Adipose tissue (tissue), 3 donors: ENCODE measurements at regions not wholly inside any gene's neighbourhood (a gene's known extent, or its start where the extent isn't known, plus 50 kb on each side); places are given as distances from the start of the nearest gene placed in this dataset.

Experiments
- H3K27ac ChIP-seq: one replicate; pipeline ENCODE4 v1.5.1; 2013; ENCODE audit warnings: low read depth, low read length
- WGBS, 3 donors: extraction: QIAGEN DNeasy Blood & Tissue Kit; methylation state at CpG; one replicate each; pipeline ENCODE4 v1.1.7; 2013; 5-methylcytosine and 5-hydroxymethylcytosine counted together
- donor health status: healthy with polysubstance abuse.
- donor health status: Bipolar disorder and iron deficiency.
- donor health status: healthy.

- H3K27ac ChIP-seq: no peak overlapping the region
- 56 to 65% (median 65%) methylated on average over 1 of the region's 1 CpG for WGBS, 3 donors
These were observed 103.7 kb upstream of the PDC start for GRCh38 chr1:186564582-186564981.

GRCh38 chr1:186559601-186560116 lies 98.7 kb upstream of the PDC start:
- no peak overlapping the region for H3K27ac ChIP-seq
- 68 to 79% (median 78%) methylated on average over 6 of the region's 6 CpGs for WGBS, 3 donors

GRCh38 chr1:186557147-186557777 lies 96.3 kb upstream of the PDC start:
- no peak overlapping the region for H3K27ac ChIP-seq
- WGBS, 3 donors: 54 to 73% (median 58%) methylated on average over 2 of the region's 2 CpGs

GRCh38 chr1:186550832-186551231 lies 89.9 kb upstream of the PDC start:
- WGBS, 3 donors: 80 to 93% (median 92%) methylated on average over 10 of the region's 10 CpGs
- no peak overlapping the region for H3K27ac ChIP-seq

- H3K27ac ChIP-seq: no peak overlapping the region
- 92 to 96% (median 95%) methylated on average over 8 of the region's 8 CpGs for WGBS, 3 donors
These were observed 80.1 kb upstream of the PDC start for GRCh38 chr1:186541003-186541402.

- WGBS, 3 donors: 79 to 80% (median 79%) methylated on average over 3 of the region's 3 CpGs
- H3K27ac ChIP-seq: no peak overlapping the region
These were observed 79.6 kb upstream of the PDC start for GRCh38 chr1:186540521-186540920.

GRCh38 chr1:186536273-186536890 lies 75.5 kb upstream of the PDC start:
- no peak overlapping the region for H3K27ac ChIP-seq
- WGBS, 3 donors: 76 to 85% (median 76%) methylated on average over 3 of the region's 3 CpGs

- H3K27ac ChIP-seq: no peak overlapping the region
- WGBS, 3 donors: 50 to 66% (median 51%) methylated on average over 5 of the region's 5 CpGs
These were observed 74.6 kb upstream of the PDC start for GRCh38 chr1:186535388-186536133.

GRCh38 chr1:186534401-186534800 lies 73.5 kb upstream of the PDC start:
- WGBS, 3 donors: 70 to 76% (median 76%) methylated on average over 4 of the region's 4 CpGs
- no peak overlapping the region for H3K27ac ChIP-seq

- H3K27ac ChIP-seq: no peak overlapping the region
- 75 to 96% (median 92%) methylated on average over 2 of the region's 2 CpGs for WGBS, 3 donors
These were observed 71.6 kb upstream of the PDC start for GRCh38 chr1:186532466-186532865.

GRCh38 chr1:186531561-186532165 lies 70.7 kb upstream of the PDC start:
- WGBS, 3 donors: 63 to 86% (median 76%) methylated on average over 1 of the region's 1 CpG
- no peak overlapping the region for H3K27ac ChIP-seq

GRCh38 chr1:186530109-186530508 lies 69.2 kb upstream of the PDC start:
- 64 to 85% (median 79%) methylated on average over 2 of the region's 2 CpGs for WGBS, 3 donors

GRCh38 chr1:186519982-186520381 lies 59.1 kb upstream of the PDC start:
- no peak overlapping the region for H3K27ac ChIP-seq

More at GRCh38 chr1:186530109-186530508, 69.2 kb upstream of the PDC start:
- H3K27ac ChIP-seq: no peak overlapping the region

- 54 to 79% (median 76%) methylated on average over 4 of the region's 4 CpGs for WGBS, 3 donors
These were observed 58.0 kb upstream of the PDC start for GRCh38 chr1:186518822-186519381.

GRCh38 chr1:186518395-186518794 lies 57.5 kb upstream of the PDC start:
- H3K27ac ChIP-seq: no peak overlapping the region

More at GRCh38 chr1:186518822-186519381, 58.0 kb upstream of the PDC start:
- H3K27ac ChIP-seq: no peak overlapping the region

GRCh38 chr1:186514367-186514766 lies 53.5 kb upstream of the PDC start:
- no peak overlapping the region for H3K27ac ChIP-seq
- WGBS, 3 donors: 65 to 86% (median 80%) methylated on average over 4 of the region's 4 CpGs

- 75 to 88% (median 80%) methylated on average over 3 of the region's 3 CpGs for WGBS, 3 donors
- no peak overlapping the region for H3K27ac ChIP-seq
These were observed 52.6 kb upstream of the PDC start for GRCh38 chr1:186513526-186513925.

- 82 to 92% (median 90%) methylated on average over 3 of the region's 3 CpGs for WGBS, 3 donors
- no peak overlapping the region for H3K27ac ChIP-seq
These were observed 52.0 kb upstream of the PDC start for GRCh38 chr1:186512698-186513457.
